ENCODE measurements at regions not wholly inside any gene's neighbourhood (a gene's known extent, or its start where the extent isn't known, plus 50 kb on each side); places are given as distances from the start of the nearest gene placed in this dataset.

- H3K27me3 Mint-ChIP-seq = peaks cover 3% of the 10 kb centered on the region
- no peaks in the 10 kb centered on the region for H3K36me3 Mint-ChIP-seq
- no peak overlapping the region for H3K4me3 Mint-ChIP-seq
- H3K4me1 Mint-ChIP-seq = no peaks in the 10 kb centered on the region
- no peak overlapping the region for H3K27ac Mint-ChIP-seq
- DNase-seq = no peak
- no peaks in the 10 kb centered on the region for H3K9me3 Mint-ChIP-seq
Observed at GRCh38 chr16:73569266-73569980, 521.5 kb upstream of the ZFHX3 start.

- H3K9me3 Mint-ChIP-seq = no peaks in the 10 kb centered on the region
- H3K4me3 Mint-ChIP-seq = no peak overlapping the region
- peaks cover under 1% of the 10 kb centered on the region for H3K27me3 Mint-ChIP-seq
- no peaks in the 10 kb centered on the region for H3K4me1 Mint-ChIP-seq
- no peak for DNase-seq
- no peak overlapping the region for H3K27ac Mint-ChIP-seq
- H3K36me3 Mint-ChIP-seq = no peaks in the 10 kb centered on the region
Observed at GRCh38 chr16:73568769-73569168, 520.8 kb upstream of the ZFHX3 start.

DNA sequence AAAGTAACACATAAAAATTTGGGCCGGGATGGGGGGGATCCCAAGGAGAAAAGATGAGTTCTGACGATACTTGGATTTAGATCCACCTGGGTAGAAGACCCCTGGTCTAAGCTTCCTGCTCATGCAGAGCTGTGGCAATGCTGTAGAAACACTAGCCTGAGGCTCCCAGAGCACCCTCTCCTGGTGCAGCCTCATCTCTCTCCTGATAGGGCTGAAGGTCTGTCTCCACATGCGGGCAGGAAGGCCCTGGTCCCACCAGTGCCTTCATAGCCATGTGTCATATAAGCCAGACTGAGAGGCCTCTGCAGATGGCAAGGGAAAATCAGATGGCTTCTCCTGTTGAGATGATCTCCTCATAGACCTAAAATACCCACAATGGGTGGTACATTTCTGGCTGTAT, 518.0 kb upstream of the ZFHX3 start:
- H3K9me3 Mint-ChIP-seq = no peaks in the 10 kb centered on the region
- H3K27me3 Mint-ChIP-seq = no peaks in the 10 kb centered on the region
- DNase-seq = no peak
- H3K27ac Mint-ChIP-seq = no peak overlapping the region
- no peaks in the 10 kb centered on the region for H3K36me3 Mint-ChIP-seq
- no peak overlapping the region for H3K4me3 Mint-ChIP-seq
- H3K4me1 Mint-ChIP-seq = no peaks in the 10 kb centered on the region

DNA sequence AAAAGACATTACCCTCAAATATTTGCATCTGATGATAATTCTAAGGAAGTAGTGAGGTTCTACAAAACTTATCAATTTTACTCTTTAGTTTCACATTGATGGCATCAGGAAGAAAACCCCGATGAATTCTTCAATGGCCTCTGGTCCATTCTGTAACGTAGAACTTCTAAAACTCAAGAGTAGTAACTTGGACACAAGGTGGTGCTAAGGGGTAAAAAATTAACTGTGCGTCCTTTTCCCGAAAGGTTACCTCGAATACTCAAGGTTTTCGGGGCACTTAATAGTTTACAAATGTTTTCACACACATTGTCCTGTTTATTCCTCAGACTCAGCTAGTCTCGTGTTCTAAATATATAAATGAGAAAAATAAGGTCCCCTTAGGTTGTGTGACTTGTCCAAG, 517.3 kb upstream of the ZFHX3 start:
- Mint-ChIP-seq H3K27me3 (no peaks in the 10 kb centered on the region), H3K27ac (no peak overlapping the region), H3K4me1 (no peaks in the 10 kb centered on the region), H3K4me3 (no peak overlapping the region), H3K9me3 (no peaks in the 10 kb centered on the region), H3K36me3 (no peaks in the 10 kb centered on the region)
- no peak for DNase-seq

DNA sequence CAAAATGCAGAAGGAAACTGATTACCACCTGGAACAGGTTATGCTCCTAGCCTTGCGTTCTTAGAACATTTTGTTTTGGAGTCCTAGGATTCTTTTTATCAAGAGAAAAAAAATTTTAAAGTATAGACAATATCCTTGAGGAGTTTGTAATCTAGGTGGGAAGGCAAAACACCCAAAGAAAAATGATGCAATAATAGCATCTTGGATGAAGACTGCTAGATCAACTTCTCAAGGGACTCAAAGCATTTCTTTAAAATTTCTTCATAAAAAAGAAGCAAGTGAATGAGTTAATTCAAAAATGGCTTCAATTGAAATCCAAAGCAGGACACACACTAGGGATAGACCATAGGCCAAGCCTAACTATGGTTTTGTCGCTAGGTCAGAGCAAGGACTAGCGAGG, 515.8 kb upstream of the ZFHX3 start:
- no peak for DNase-seq
- H3K9me3 Mint-ChIP-seq = no peaks in the 10 kb centered on the region
- no peak overlapping the region for H3K4me3 Mint-ChIP-seq
- no peaks in the 10 kb centered on the region for H3K27me3 Mint-ChIP-seq
- H3K27ac Mint-ChIP-seq = no peak overlapping the region
- no peaks in the 10 kb centered on the region for H3K4me1 Mint-ChIP-seq
- no peaks in the 10 kb centered on the region for H3K36me3 Mint-ChIP-seq

DNA sequence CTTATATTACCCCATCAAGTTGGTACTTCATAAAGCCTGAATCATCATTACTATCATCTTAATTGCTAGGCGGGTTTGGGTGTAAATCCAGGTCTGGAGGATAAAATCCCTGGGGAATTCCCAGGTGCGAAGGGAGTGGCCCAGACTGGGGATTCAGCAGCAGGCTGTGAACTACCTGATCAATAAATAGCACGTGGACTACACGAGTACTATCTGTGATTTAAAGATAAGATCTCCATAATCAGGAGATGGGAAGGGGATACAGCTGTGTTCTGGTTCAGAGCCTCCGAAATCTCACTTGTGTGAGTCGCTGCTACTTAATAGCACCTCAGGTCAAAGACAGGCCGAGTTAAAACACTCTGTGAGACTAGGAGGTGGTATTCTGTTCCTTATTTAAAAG, 512.6 kb upstream of the ZFHX3 start:
- no peak overlapping the region for H3K4me3 Mint-ChIP-seq
- H3K36me3 Mint-ChIP-seq = no peaks in the 10 kb centered on the region
- H3K9me3 Mint-ChIP-seq = no peaks in the 10 kb centered on the region
- DNase-seq = no peak
- no peak overlapping the region for H3K27ac Mint-ChIP-seq
- no peaks in the 10 kb centered on the region for H3K4me1 Mint-ChIP-seq
- no peaks in the 10 kb centered on the region for H3K27me3 Mint-ChIP-seq

GRCh38 chr16:73558219-73558618, 510.3 kb upstream of the ZFHX3 start:
- Mint-ChIP-seq H3K9me3 (no peaks in the 10 kb centered on the region), H3K27me3 (no peaks in the 10 kb centered on the region), H3K36me3 (no peaks in the 10 kb centered on the region), H3K4me1 (no peaks in the 10 kb centered on the region), H3K27ac (no peak overlapping the region), H3K4me3 (no peak overlapping the region)
- no peak for DNase-seq

DNA sequence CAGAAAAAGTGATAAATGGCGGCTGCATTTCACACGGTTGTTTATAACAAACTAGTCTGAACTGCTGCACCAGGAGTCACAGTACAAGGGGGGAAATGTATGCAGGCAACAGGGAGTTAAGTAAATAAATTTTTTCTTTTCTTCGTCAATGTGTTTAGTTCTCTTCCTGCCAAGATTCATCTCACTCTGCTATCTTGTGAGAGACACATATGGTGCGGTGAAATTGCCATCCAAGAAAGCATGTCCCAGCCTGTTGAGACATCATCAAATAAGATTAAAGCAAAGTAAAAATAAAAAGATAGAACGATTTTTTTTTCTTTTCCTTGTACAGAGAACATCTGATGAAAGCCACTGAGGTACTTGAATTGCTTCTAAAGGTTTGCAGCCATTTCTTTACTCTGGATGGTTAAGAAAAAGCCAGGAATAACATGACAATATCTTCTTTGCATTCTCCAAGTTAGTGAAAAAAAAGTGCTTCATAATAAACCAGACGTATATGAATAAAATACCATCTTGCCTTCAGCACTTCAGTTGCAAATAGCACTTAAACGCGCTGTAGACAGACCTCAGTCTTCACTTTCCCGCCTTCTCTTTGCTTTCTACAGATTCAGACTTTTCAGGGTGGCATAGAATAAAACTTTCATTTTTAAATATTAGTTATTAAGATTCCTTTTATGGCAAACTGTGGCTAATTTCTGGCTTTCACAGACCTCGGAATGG, 506.2 kb upstream of the ZFHX3 start:
- Mint-ChIP-seq H3K27me3 (peaks cover 13% of the 10 kb centered on the region), H3K27ac (no peak overlapping the region), H3K4me3 (no peak overlapping the region), H3K36me3 (no peaks in the 10 kb centered on the region), H3K9me3 (no peaks in the 10 kb centered on the region), H3K4me1 (no peaks in the 10 kb centered on the region)
- no peak for DNase-seq

GRCh38 chr16:73549984-73550631, 502.2 kb upstream of the ZFHX3 start:
- Mint-ChIP-seq H3K4me1 (peaks cover 2% of the 10 kb centered on the region), H3K9me3 (no peaks in the 10 kb centered on the region), H3K27me3 (peaks cover 43% of the 10 kb centered on the region), H3K4me3 (no peak overlapping the region), H3K27ac (no peak overlapping the region), H3K36me3 (no peaks in the 10 kb centered on the region)
- no peak for DNase-seq

DNA sequence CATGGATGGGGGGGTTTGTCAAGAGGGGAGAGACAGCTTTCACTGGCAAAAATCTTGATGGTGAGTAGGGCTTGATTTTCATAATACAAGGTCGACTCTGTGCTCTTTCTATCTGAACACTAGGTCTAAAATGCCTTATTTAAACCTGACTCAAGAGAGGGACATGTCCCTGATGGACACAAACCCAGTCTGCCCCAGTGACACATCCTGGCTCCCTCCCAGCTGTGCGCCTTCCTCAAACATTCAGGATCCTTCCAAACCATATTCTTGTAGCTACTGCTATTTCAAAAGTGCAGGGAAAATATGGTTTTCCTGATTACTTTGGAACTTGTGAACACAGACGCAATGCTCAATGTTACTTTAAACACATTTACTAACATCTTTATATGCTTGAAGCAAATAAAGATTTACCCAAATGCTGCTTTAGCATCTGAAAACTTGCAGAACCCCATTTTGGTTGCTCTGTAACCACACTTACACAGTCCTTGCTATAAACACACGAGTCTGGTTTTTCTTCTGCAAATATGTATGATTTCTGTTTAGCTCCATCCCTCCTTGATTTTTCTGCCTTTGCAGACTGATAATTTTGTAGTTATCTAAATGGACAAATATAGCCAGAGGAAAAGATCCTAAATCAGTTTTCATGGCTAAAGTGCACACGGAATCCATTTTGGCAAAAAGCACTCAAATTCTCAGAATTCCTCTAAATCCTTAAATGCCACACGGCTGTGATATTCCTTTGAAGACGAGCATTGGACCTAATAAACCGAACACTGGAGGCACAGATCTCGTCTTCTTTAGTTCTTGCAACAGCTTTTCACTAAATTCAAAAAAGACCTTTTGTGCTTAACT, 499.9 kb upstream of the ZFHX3 start:
- Mint-ChIP-seq H3K27ac (no peak overlapping the region), H3K27me3 (peaks cover 64% of the 10 kb centered on the region), H3K4me3 (no peak overlapping the region), H3K9me3 (no peaks in the 10 kb centered on the region), H3K4me1 (peaks cover 2% of the 10 kb centered on the region), H3K36me3 (no peaks in the 10 kb centered on the region)
- no peak for DNase-seq

DNA sequence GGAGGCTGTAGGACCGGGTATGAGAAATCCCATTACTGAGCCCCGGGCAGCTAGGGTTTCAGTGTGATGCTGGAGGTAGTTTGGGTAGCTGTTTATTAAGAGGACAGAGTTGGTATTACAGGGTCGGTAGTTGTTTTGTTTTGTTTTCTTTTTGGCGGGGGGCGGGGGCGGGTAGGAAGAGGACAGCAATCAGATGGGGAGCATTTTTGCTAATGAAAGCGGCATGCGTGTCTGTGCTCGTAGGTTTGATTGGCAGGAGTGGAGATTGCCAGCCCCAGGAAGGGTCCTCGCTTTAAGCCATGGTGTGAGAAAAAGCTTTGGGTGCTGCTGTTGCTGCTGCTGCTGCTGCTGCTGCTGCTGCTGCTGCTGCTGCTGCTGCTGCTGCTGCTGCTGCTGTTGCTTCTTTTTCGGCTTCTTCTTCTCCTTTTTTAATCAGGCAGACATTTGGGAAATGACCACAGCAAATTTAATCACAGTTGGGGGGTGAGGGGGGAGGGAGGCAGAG, 498.5 kb upstream of the ZFHX3 start:
- Mint-ChIP-seq H3K36me3 (no peaks in the 10 kb centered on the region), H3K4me1 (peaks cover 2% of the 10 kb centered on the region), H3K4me3 (no peak overlapping the region), H3K27ac (no peak overlapping the region), H3K9me3 (no peaks in the 10 kb centered on the region), H3K27me3 (peaks cover 65% of the 10 kb centered on the region)
- DNase-seq = no peak

DNA sequence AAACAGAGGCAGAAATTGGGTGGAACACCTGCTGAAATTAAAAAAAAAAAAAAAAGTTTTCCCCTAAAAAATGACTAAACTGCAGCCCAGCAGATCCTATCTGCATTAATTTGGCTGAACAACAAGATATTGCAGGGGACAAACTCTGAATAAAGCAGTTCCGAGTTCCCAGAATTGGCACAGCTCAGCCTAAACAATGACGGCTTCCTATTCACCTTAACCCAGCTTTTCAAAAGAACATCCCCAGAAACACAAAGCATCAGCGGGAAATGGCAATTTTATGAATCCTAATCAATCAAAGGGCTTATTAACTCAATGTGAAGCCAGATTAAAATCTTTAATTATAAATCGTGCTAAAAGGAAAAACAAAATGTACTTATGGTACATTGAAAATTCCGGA, 497.8 kb upstream of the ZFHX3 start:
- no peak overlapping the region for H3K4me3 Mint-ChIP-seq
- peaks cover 2% of the 10 kb centered on the region for H3K4me1 Mint-ChIP-seq
- peaks cover 63% of the 10 kb centered on the region for H3K27me3 Mint-ChIP-seq
- H3K27ac Mint-ChIP-seq = no peak overlapping the region
- no peak for DNase-seq
- no peaks in the 10 kb centered on the region for H3K9me3 Mint-ChIP-seq
- H3K36me3 Mint-ChIP-seq = no peaks in the 10 kb centered on the region

DNA sequence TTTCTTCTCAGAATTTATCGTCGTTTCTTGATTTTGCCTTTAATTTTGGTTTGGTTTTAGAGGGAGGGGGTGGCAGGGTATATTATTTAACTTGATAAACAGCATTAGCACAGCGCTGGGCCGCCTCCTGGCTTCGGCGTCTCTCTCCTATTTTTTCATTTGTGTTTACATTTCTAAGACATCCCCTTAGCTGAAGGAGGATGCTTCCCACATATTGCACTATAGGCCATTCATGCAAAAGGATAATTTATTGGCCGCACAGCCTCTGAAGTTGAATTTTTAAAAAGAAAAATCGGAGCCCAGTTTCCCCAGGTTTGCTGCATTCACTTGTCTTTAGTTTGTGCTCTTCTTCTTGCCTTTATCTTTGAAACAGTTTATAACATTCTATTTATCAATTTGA, 497.4 kb upstream of the ZFHX3 start:
- Mint-ChIP-seq H3K9me3 (no peaks in the 10 kb centered on the region), H3K36me3 (no peaks in the 10 kb centered on the region), H3K4me3 (no peak overlapping the region), H3K27ac (no peak overlapping the region), H3K4me1 (peaks cover 2% of the 10 kb centered on the region), H3K27me3 (peaks cover 61% of the 10 kb centered on the region)
- DNase-seq = no peak

DNA sequence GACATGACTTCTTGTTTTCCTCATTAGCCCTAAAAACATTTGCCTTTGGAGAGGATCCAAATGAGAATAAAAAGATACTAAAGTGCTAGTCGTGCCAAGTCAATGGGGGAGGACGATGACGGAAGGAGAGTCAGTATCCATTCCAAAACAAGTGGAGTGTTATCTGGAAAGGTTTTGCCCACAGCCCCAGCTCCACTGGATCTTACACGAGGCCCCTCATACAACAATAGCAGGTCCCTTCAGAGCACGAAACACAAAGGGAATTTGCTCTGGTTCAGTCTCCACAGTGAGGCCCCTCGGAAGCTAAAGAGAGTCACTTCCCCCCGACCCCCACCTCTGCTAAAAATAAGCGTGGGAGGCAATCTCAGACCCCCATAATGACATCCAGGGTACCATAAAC, 496.9 kb upstream of the ZFHX3 start:
- Mint-ChIP-seq H3K9me3 (no peaks in the 10 kb centered on the region), H3K4me3 (no peak overlapping the region), H3K4me1 (peaks cover 2% of the 10 kb centered on the region), H3K27me3 (peaks cover 60% of the 10 kb centered on the region), H3K36me3 (no peaks in the 10 kb centered on the region), H3K27ac (no peak overlapping the region)
- no peak for DNase-seq

Data from activated naive CD8-positive, alpha-beta T cell treated with anti-CD3 and anti-CD28 coated beads for 36 hours (primary cell).